SK-N-MC (cell line): ENCODE measurements at regions not wholly inside any gene's neighbourhood (a gene's known extent, or its start where the extent isn't known, plus 50 kb on each side); places are given as distances from the start of the nearest gene placed in this dataset.

ENCODE experiments used
- EZH2 ChIP-seq: fragments of 200-600 bp; sonication (generic); IDR thresholded peaks from one replicate; pipeline ENCODE4 v1.6.1; 2017; ENCODE audit warnings: antibody characterized with exemption
- POLR2AphosphoS5 ChIP-seq: IDR thresholded peaks from 2 replicates; pipeline ENCODE4 v1.6.1; 2012; ENCODE audit warnings: mild to moderate bottlenecking, low read depth, low read length, borderline replicate concordance

DNA sequence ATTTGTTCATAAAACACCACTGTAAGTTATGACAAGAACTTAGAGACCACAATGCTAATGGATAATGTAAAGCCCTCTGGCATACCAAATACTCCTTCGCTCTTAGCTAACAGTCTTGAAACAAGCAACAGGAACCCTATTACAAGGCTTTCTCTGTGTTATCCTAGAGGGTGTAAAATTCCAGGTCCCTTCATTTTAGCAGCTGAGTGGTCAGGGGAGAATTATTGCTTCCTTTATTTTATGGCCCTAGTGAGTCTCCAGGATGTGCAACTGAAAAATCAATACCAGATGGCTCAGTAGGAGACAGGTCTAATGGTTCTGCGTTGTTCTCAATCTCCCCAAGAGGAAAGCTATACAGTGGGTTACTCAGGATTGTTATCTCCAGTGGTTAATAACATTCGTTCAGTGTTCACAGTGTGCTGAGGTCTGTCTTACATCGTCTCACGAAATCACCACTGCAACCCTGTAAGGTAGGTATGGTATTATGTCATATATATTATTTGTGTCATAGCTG lies 172.7 kb upstream of the CNOT2 start:
- TF ChIP-seq POLR2AphosphoS5 (peak; percentile 62; the same call in 1 of the 2 replicates), EZH2 (no peak)
